Adrenal gland (tissue), 9 donors: ENCODE measurements at regions not wholly inside any gene's neighbourhood (a gene's known extent, or its start where the extent isn't known, plus 50 kb on each side); places are given as distances from the start of the nearest gene placed in this dataset.

Source experiments
- DNase-seq, 7 donors: peaks; one replicate each; pipeline ENCODE4 v3.0.0-alpha.2; 2019 to 2020
- H3K27ac ChIP-seq, 5 donors: fragments of 200-600 bp; sonication (generic) in 4 of 5; 1 replicate in 3 of 5; 2 replicates in 2 of 5; pipeline versions ENCODE4 v1.5.1 to v1.8.0; 2016 to 2020; ENCODE audit warnings: mild to moderate bottlenecking in 1 of 5
- H3K27me3 ChIP-seq: fragments of 200-600 bp; 2 replicates; pipeline ENCODE4 v1.8.0; 2021
- H3K36me3 ChIP-seq, 2 donors: fragments of 200-600 bp; replicated peaks in 1 of 2; 1 replicate in 1 of 2; 2 replicates in 1 of 2; pipeline versions ENCODE4 v1.5.1 to v1.8.0; 2018 to 2022
- H3K4me1 ChIP-seq, 2 donors: fragments of 200-600 bp; replicated peaks in 1 of 2; 1 replicate in 1 of 2; 2 replicates in 1 of 2; pipeline versions ENCODE4 v1.5.1 to v1.8.0; 2018 to 2021
- H3K4me3 ChIP-seq, 4 donors: fragments of 200-600 bp; sonication (generic) in 3 of 4; one replicate each; pipeline ENCODE4 v1.5.1; 2016 to 2018
- H3K9me3 ChIP-seq, 3 donors: fragments of 200-600 bp; sonication (generic) in 1 of 3; replicated peaks in 1 of 3; 1 replicate in 2 of 3; 2 replicates in 1 of 3; pipeline versions ENCODE4 v1.5.1 to v1.8.0; 2016 to 2021
- POLR2A ChIP-seq, 2 donors: fragments of 450-650 bp; IDR thresholded peaks; one replicate each; pipeline ENCODE4 v1.6.1; 2017; ENCODE audit warnings: antibody characterized with exemption in 2 of 2, mild to moderate bottlenecking in 2 of 2, moderate library complexity in 1 of 2
- WGBS, 4 donors: extraction: QIAGEN DNeasy Blood & Tissue Kit in 2 of 4; methylation state at CpG; one replicate each; pipeline versions ENCODE4 v1.1.5 to v1.1.7; 2013 to 2017; 5-methylcytosine and 5-hydroxymethylcytosine counted together
- intact Hi-C, 2 donors: fragments of 100-400 bp; cut with DNase I; formaldehyde crosslinking; loops; one replicate each; pipeline versions ENCODE4 v1.14.1 to v1.15.0; 2022 to 2023
- TF ChIP-seq, protein P1 (sequence below), 6 experiments: fragments of 450-650 bp in 4 of 6; fragments of 200-600 bp in 2 of 6; sonication (generic) in 1 of 6; IDR thresholded peaks; 1 replicate in 5 of 6; 2 replicates in 1 of 6; pipeline versions ENCODE4 v1.5.1 to v1.8.0; 2016 to 2021; ENCODE audit warnings: antibody characterized with exemption in 6 of 6, mild to moderate bottlenecking in 2 of 6, moderate library complexity in 1 of 6
- donor health status: healthy with polysubstance abuse.
- donor health status: Bipolar disorder and iron deficiency.
- donor health status: DM: yes; HTN: yes; CAD: no.
- donor health status: DM: no; HTN: no; CAD: no.
- donor health status: DM: no; HTN: no; CAD: no.

DNA sequence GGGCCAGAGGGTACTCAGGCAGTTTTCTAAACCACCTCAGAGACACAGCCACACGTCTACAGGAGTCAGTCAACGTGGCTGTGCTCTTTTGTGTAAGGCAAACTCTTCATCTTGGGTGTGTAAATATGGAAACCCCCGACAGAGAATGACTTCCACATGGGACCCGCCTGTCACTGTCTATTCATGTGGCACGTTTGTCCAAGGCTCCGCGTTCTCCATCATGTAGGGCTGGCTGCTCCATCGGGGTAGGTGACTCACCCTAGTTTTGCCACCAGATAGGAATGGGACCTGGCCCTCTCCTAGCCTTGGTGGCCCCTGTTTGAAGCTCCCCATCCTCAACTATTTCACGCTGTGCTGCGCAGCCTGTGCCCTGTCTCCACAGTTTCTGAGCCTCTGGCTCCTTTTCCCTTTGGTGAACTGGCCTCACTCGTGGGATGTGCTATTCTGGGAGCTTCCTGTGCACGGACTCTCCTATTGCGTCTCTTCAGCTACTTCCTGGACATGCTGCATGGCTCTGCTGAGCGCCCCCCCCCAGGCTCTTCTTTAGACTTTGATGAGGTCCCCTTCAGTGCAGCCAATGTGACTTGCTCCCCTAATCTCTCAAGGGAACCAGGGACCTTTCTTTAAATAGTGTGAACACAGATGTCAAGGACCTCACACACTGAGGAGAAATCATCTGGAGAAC lies 143.2 kb upstream of the PDE10A start:
- intact Hi-C loops, result no loop called here
- DNase-seq, result no peak
- Histone ChIP-seq H3K27me3 (no peaks in the 10 kb centered on the region), H3K4me3 (no peak overlapping the region), H3K36me3 (no peaks in the 10 kb centered on the region), H3K27ac (no peak overlapping the region), H3K4me1 (no peaks in the 10 kb centered on the region), H3K9me3 (no peaks in the 10 kb centered on the region)
- WGBS, 4 donors, result 84 to 89% (median 87%) methylated on average over 14 of the region's 14 CpGs
- no peak for TF ChIP-seq POLR2A (IDR thresholded peaks at IDR 0.05)
- TF ChIP-seq, protein P1, sequence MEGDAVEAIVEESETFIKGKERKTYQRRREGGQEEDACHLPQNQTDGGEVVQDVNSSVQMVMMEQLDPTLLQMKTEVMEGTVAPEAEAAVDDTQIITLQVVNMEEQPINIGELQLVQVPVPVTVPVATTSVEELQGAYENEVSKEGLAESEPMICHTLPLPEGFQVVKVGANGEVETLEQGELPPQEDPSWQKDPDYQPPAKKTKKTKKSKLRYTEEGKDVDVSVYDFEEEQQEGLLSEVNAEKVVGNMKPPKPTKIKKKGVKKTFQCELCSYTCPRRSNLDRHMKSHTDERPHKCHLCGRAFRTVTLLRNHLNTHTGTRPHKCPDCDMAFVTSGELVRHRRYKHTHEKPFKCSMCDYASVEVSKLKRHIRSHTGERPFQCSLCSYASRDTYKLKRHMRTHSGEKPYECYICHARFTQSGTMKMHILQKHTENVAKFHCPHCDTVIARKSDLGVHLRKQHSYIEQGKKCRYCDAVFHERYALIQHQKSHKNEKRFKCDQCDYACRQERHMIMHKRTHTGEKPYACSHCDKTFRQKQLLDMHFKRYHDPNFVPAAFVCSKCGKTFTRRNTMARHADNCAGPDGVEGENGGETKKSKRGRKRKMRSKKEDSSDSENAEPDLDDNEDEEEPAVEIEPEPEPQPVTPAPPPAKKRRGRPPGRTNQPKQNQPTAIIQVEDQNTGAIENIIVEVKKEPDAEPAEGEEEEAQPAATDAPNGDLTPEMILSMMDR (IDR thresholded peaks at IDR 0.05), result no peak

DNA sequence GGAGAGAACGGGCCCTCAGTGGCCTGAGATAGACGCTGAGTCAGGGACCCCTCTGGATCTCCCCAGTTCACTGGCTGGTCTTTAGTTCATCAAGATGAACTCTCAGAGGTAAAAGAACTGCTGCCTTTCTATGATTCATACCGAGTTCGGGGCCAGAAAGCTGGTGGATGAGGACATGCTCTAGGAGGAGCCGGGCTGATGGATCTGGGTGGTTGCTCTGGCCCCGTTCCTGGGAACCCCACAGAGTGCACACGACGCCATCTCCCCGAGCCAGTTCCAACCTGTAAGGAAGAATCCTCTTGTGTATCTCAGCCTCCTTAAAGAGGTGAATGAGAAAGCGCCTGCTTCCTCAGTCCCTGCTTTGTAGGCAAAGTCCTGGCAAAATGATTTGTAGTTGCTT lies 142.6 kb upstream of the PDE10A start:
- TF ChIP-seq, protein P1 (IDR thresholded peaks at IDR 0.05), result no peak
- no peak for TF ChIP-seq POLR2A (IDR thresholded peaks at IDR 0.05)
- no peaks in the 10 kb centered on the region for H3K36me3 ChIP-seq
- no peaks in the 10 kb centered on the region for H3K9me3 ChIP-seq
- H3K27ac ChIP-seq, result no peak overlapping the region
- WGBS, 4 donors, result 76 to 84% (median 80%) methylated on average over 7 to 10 of the region's 10 CpGs
- H3K27me3 ChIP-seq, result no peaks in the 10 kb centered on the region
- no peak overlapping the region for H3K4me3 ChIP-seq
- intact Hi-C loops, result no loop called here
- DNase-seq, result no peak
- no peaks in the 10 kb centered on the region for H3K4me1 ChIP-seq

DNA sequence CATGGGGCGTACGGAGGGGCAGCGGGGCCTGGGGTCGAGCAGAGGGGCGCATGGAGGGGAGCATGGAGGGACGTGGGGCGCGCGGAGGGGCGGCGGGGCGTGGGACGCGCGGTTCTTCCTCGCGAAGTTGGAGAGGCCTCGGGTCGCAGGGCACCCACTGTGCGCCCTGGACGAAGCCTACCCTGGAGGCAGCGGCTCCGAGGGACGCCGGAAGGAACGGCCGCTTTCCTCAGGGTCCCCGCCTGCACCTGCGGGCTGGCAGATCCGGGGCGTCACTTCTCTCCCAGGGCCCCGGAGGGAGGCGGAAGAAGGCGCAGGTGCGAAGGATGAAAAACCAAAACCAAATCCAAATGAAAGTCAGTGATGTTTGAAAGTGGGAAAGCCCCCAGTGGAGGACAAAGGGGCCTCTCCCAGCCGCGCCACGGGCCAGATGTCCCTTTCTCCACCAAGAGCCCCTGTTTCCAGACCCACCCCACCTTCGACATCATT lies 142.1 kb upstream of the PDE10A start:
- Histone ChIP-seq H3K4me3 (peak overlapping the region in 1 of 4 donors; percentile 45), H3K36me3 (no peaks in the 10 kb centered on the region), H3K4me1 (no peaks in the 10 kb centered on the region), H3K27me3 (no peaks in the 10 kb centered on the region), H3K27ac (no peak overlapping the region), H3K9me3 (no peaks in the 10 kb centered on the region)
- no peak for TF ChIP-seq POLR2A (IDR thresholded peaks at IDR 0.05)
- TF ChIP-seq, protein P1 (IDR thresholded peaks at IDR 0.05), result no peak
- no peak for DNase-seq
- WGBS, 4 donors, result 18 to 55% (median 22%) methylated on average over 11 to 39 of the region's 39 CpGs
- intact Hi-C loops, result no loop called here

DNA sequence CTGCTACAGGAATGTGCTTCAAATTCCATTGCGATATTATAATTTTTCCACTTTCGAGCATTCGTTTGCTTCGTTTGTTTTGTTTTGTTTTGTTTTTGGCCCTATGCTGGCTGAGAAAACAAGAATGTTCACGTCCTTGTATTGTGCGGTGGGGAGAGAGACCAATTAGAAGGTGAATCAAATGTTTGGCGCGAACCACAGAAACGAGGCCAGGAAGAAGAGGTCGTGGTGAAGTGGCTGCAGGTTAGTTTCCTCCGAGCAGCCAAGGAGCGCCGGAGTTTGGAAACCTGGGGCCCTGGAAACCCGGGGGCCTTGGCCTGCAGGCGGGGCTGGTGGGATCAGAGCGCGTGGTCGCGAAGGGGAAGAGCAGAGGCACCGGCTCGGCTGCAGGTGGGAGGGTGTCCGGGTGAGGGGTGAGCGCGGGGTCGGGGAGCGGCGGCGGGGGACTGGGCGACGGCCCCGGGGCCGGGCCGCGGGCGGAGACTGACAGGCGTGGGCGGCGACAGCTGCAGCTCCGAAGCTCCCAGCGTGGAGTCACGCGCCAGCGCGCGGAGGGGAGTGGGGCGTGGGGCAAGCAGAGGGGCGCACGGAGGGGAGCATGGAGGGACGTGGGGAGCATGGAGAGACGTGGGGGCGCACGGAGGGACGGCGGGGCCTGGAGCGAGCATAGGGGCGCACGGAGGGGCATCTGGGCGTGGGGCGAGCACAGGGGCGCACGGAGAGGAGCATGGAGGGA lies 141.5 kb upstream of the PDE10A start:
- TF ChIP-seq, protein P1 (IDR thresholded peaks at IDR 0.05), result no peak
- no peak for TF ChIP-seq POLR2A (IDR thresholded peaks at IDR 0.05)
- Histone ChIP-seq H3K27me3 (no peaks in the 10 kb centered on the region), H3K4me1 (no peaks in the 10 kb centered on the region), H3K27ac (no peak overlapping the region), H3K36me3 (no peaks in the 10 kb centered on the region), H3K9me3 (no peaks in the 10 kb centered on the region), H3K4me3 (peak overlapping the region in 1 of 4 donors; percentile 45)
- no peak for DNase-seq
- intact Hi-C loops, result no loop called here
- 13 to 30% (median 20%) methylated on average over 25 to 61 of the region's 61 CpGs for WGBS, 4 donors
